Mammary epithelial cell (primary cell): ENCODE measurements at regions not wholly inside any gene's neighbourhood (a gene's known extent, or its start where the extent isn't known, plus 50 kb on each side); places are given as distances from the start of the nearest gene placed in this dataset.

Source experiments
- CTCF ChIP-seq, 2 donors: IDR thresholded peaks in 1 of 2; conservative IDR thresholded peaks in 1 of 2; 2 replicates each; pipeline ENCODE4 v1.5.1; 2011 to 2012; ENCODE audit warnings: inconsistent platforms in 2 of 2, low read length in 2 of 2, mild to moderate bottlenecking in 2 of 2, control low read depth in 1 of 2, low read depth in 1 of 2; ENCODE audit not compliant: insufficient read depth in 1 of 2; ENCODE audit errors: extremely low read depth in 1 of 2
- EZH2 ChIP-seq: IDR thresholded peaks from 2 replicates; pipeline ENCODE4 v1.6.1; 2012; ENCODE audit warnings: low read length, inconsistent platforms, borderline replicate concordance

DNA sequence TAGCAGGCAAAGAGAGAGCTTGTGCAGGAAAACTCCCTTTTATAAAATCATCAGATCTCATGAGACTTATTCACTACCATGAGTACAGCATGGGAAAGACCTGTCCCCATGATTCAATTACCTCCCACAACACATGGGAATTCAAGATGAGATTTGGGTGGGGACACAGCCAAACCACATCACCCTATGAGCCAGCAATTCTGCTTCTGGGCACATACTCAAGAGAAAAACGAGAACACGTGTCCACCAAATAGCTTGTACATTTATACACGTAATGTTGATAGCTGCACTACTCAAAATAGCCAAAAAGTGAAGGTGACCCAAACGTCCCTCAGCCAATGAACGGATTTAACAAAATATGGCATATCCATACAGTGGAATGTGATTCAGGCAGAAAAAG, 94.5 kb upstream of the DHRSX start:
- TF ChIP-seq CTCF (conservative IDR thresholded peaks at IDR 0.05 in 1 of 2, IDR thresholded peaks at IDR 0.05 in 1 of 2; ENCODE audit: extremely low read depth in 1 of 2, insufficient read depth in 1 of 2, low read depth in 1 of 2, low read length in 2 of 2) (no peak), EZH2 (no peak)
